ENCODE measurements at regions not wholly inside any gene's neighbourhood (a gene's known extent, or its start where the extent isn't known, plus 50 kb on each side); places are given as distances from the start of the nearest gene placed in this dataset.

DNA sequence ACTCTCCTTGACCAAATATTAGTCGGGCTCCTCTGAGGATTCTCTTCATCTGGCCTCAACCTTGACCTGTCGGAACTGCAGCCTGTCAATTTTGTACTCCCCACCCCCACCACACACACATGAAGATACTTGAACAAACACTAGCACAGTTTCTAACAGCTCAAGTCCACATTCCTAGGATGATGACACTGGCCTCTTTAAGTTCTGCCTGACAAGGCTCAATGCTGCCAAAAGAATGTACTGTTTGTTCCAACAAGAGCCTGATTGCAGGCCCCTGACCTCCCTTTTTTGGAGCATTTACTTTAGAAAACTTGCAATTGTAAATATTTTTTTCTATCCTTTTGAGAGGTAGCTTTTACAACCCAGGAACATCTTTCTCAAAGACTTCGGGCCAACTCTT, 169.2 kb upstream of the IRS2 start:
- TF ChIP-seq POLR2A (IDR thresholded peaks at IDR 0.05): no peak
- TF ChIP-seq, protein P1, sequence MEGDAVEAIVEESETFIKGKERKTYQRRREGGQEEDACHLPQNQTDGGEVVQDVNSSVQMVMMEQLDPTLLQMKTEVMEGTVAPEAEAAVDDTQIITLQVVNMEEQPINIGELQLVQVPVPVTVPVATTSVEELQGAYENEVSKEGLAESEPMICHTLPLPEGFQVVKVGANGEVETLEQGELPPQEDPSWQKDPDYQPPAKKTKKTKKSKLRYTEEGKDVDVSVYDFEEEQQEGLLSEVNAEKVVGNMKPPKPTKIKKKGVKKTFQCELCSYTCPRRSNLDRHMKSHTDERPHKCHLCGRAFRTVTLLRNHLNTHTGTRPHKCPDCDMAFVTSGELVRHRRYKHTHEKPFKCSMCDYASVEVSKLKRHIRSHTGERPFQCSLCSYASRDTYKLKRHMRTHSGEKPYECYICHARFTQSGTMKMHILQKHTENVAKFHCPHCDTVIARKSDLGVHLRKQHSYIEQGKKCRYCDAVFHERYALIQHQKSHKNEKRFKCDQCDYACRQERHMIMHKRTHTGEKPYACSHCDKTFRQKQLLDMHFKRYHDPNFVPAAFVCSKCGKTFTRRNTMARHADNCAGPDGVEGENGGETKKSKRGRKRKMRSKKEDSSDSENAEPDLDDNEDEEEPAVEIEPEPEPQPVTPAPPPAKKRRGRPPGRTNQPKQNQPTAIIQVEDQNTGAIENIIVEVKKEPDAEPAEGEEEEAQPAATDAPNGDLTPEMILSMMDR (IDR thresholded peaks at IDR 0.05): no peak
